ENCODE measurements at regions not wholly inside any gene's neighbourhood (a gene's known extent, or its start where the extent isn't known, plus 50 kb on each side); places are given as distances from the start of the nearest gene placed in this dataset.

GRCh38 chr15:70586241-70586640 is 177.1 kb downstream of the UACA start:
- DNase-seq (ENCODE audit: low read depth), result no peak
- Histone ChIP-seq H3K27me3 (ENCODE audit: control insufficient read depth, insufficient read depth, low read length) (peaks cover 2% of the 10 kb centered on the region), H3K4me3 (ENCODE audit: low read depth, low read length) (no peak overlapping the region), H3K36me3 (ENCODE audit: control insufficient read depth, insufficient read depth, low read length) (no peaks in the 10 kb centered on the region)
- no peak for TF ChIP-seq CTCF (IDR thresholded peaks at IDR 0.05; ENCODE audit: insufficient read depth, low read length, poor library complexity, severe bottlenecking)

- Histone ChIP-seq H3K36me3 (ENCODE audit: control insufficient read depth, insufficient read depth, low read length) (no peaks in the 10 kb centered on the region), H3K4me3 (ENCODE audit: low read depth, low read length) (no peak overlapping the region), H3K27me3 (ENCODE audit: control insufficient read depth, insufficient read depth, low read length) (peaks cover 2% of the 10 kb centered on the region)
- no peak for TF ChIP-seq CTCF (IDR thresholded peaks at IDR 0.05; ENCODE audit: insufficient read depth, low read length, poor library complexity, severe bottlenecking)
- DNase-seq (ENCODE audit: low read depth), result no peak
Measured at GRCh38 chr15:70585707-70586034, 177.7 kb downstream of the UACA start.

- peak; percentile 44 for TF ChIP-seq CTCF (IDR thresholded peaks at IDR 0.05; ENCODE audit: insufficient read depth, low read length, poor library complexity, severe bottlenecking)
- peak; percentile 42 for DNase-seq (ENCODE audit: low read depth)
- Histone ChIP-seq H3K27me3 (ENCODE audit: control insufficient read depth, insufficient read depth, low read length) (peaks cover 6% of the 10 kb centered on the region), H3K36me3 (ENCODE audit: control insufficient read depth, insufficient read depth, low read length) (no peaks in the 10 kb centered on the region), H3K4me3 (ENCODE audit: low read depth, low read length) (peak overlapping the region; percentile 33)
Measured at GRCh38 chr15:70584838-70585706, 178.3 kb downstream of the UACA start.

GRCh38 chr15:70584441-70584837 is 178.9 kb downstream of the UACA start:
- Histone ChIP-seq H3K36me3 (ENCODE audit: control insufficient read depth, insufficient read depth, low read length) (no peaks in the 10 kb centered on the region), H3K27me3 (ENCODE audit: control insufficient read depth, insufficient read depth, low read length) (peaks cover 7% of the 10 kb centered on the region), H3K4me3 (ENCODE audit: low read depth, low read length) (no peak overlapping the region)
- no peak for DNase-seq (ENCODE audit: low read depth)
- no peak for TF ChIP-seq CTCF (IDR thresholded peaks at IDR 0.05; ENCODE audit: insufficient read depth, low read length, poor library complexity, severe bottlenecking)

- Histone ChIP-seq H3K36me3 (ENCODE audit: control insufficient read depth, insufficient read depth, low read length) (no peaks in the 10 kb centered on the region), H3K4me3 (ENCODE audit: low read depth, low read length) (no peak overlapping the region), H3K27me3 (ENCODE audit: control insufficient read depth, insufficient read depth, low read length) (peaks cover 8% of the 10 kb centered on the region)
- DNase-seq (ENCODE audit: low read depth), result no peak
- no peak for TF ChIP-seq CTCF (IDR thresholded peaks at IDR 0.05; ENCODE audit: insufficient read depth, low read length, poor library complexity, severe bottlenecking)
Measured at GRCh38 chr15:70583006-70583405, 180.4 kb downstream of the UACA start.
